ENCODE measurements at regions not wholly inside any gene's neighbourhood (a gene's known extent, or its start where the extent isn't known, plus 50 kb on each side); places are given as distances from the start of the nearest gene placed in this dataset.

DNA sequence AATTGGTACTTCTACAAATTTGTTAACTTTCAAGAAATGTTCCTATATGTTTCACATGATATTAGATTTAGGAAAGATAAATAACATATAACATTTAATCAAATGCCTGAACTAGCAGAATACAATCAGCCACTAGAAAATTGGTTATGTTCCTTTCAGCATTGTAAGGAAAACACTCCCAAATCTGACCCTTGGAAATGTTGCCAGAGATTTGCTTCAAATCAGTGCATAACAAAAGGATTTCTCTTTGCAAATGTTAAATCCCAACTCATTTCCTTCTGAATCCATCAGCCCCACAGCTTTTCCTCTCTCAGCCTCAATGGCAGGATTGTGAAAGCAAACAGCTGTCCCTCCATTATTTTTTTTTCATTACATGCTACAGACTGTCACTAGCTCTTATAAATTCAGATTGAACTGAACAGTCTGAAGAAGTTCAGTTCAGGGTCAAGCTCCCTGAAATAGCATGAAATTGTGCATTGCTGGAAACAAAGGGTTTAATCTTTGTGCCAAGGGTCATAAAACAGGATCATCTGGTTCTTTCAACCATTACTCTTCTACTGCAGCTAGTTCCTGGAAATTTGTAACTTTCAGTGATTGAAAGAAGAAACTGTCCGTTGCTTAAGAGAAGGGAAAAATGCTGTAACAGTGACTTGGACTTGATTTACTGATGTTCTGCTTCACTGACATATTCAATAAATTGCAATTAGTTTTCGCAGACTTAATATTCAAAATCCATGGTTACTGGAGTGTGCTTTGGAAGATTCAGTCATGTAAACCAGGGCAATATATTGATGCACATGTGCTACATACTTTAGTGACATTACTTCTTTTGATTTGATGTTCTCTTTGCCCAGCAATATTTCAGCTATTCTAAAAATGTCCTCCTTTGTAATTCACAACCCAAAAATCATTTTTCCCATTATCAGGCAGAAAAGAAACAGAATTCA is 246.4 kb downstream of the RPL10L start:
- TF ChIP-seq, protein P1, sequence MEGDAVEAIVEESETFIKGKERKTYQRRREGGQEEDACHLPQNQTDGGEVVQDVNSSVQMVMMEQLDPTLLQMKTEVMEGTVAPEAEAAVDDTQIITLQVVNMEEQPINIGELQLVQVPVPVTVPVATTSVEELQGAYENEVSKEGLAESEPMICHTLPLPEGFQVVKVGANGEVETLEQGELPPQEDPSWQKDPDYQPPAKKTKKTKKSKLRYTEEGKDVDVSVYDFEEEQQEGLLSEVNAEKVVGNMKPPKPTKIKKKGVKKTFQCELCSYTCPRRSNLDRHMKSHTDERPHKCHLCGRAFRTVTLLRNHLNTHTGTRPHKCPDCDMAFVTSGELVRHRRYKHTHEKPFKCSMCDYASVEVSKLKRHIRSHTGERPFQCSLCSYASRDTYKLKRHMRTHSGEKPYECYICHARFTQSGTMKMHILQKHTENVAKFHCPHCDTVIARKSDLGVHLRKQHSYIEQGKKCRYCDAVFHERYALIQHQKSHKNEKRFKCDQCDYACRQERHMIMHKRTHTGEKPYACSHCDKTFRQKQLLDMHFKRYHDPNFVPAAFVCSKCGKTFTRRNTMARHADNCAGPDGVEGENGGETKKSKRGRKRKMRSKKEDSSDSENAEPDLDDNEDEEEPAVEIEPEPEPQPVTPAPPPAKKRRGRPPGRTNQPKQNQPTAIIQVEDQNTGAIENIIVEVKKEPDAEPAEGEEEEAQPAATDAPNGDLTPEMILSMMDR (IDR thresholded peaks at IDR 0.05) = no peak
- no peak for TF ChIP-seq POLR2A (IDR thresholded peaks at IDR 0.05)

Data from body of pancreas (tissue), 4 donors.